ENCODE measurements at regions not wholly inside any gene's neighbourhood (a gene's known extent, or its start where the extent isn't known, plus 50 kb on each side); places are given as distances from the start of the nearest gene placed in this dataset.
A peak's percentile ranks its signal among the peaks of the same experiment; 100 is the strongest.

DNA sequence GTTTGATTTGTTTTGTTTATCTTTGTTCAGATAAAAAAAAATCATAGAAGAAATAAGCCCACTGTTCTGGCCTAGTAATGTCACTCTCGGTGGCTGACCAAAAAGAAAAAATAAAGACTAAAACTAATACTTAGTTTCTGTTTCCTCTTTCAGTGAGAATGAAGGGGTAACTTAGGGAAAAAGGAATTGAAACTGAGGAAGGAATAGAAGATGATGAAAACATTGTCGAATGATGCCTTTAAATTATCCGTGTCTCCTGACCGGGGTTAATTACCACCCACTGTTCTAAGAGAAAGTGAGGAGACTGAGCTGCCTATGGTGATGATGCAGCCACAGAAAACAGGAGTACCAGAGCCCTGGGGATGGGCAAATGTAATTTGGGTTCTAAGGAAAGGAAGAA, 73.1 kb downstream of the PTCHD4 start:
- Mint-ChIP-seq H3K4me3 (no peak overlapping the region), H3K4me1 (ENCODE audit: low read depth) (no peaks in the 10 kb centered on the region), H3K36me3 (ENCODE audit: low read depth) (no peaks in the 10 kb centered on the region), H3K9me3 (no peaks in the 10 kb centered on the region), H3K27ac (no peak overlapping the region), H3K27me3 (no peaks in the 10 kb centered on the region)
- TF ChIP-seq, protein P1, sequence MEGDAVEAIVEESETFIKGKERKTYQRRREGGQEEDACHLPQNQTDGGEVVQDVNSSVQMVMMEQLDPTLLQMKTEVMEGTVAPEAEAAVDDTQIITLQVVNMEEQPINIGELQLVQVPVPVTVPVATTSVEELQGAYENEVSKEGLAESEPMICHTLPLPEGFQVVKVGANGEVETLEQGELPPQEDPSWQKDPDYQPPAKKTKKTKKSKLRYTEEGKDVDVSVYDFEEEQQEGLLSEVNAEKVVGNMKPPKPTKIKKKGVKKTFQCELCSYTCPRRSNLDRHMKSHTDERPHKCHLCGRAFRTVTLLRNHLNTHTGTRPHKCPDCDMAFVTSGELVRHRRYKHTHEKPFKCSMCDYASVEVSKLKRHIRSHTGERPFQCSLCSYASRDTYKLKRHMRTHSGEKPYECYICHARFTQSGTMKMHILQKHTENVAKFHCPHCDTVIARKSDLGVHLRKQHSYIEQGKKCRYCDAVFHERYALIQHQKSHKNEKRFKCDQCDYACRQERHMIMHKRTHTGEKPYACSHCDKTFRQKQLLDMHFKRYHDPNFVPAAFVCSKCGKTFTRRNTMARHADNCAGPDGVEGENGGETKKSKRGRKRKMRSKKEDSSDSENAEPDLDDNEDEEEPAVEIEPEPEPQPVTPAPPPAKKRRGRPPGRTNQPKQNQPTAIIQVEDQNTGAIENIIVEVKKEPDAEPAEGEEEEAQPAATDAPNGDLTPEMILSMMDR (IDR thresholded peaks at IDR 0.05) = no peak
- CTCF ChIA-PET = interaction anchor here (0.7 kb wide), 1 partner anchor 30 kb away, joined by 4 read pairs; no protein-coding TSS in a partner anchor
- Histone ChIP-seq H3K4me3 (ENCODE audit: low read length) (no peak overlapping the region), H3K27ac (ENCODE audit: low read depth in 1 of 2, low read length in 2 of 2) (no peak overlapping the region), H3K4me1 (ENCODE audit: insufficient read depth, low read length) (no peaks in the 10 kb centered on the region), H3K27me3 (ENCODE audit: control insufficient read depth in 1 of 2, insufficient read depth in 2 of 2, low read length in 2 of 2) (no peaks in the 10 kb centered on the region), H3K9me3 (ENCODE audit: control insufficient read depth in 1 of 2, insufficient read depth in 1 of 2, low read length in 2 of 2) (no peaks in the 10 kb centered on the region), H3K36me3 (ENCODE audit: insufficient read depth, low read length) (no peaks in the 10 kb centered on the region)
- POLR2A ChIA-PET = no interaction called here
- intact Hi-C loops (cut with DNase I, micrococcal nuclease) = no loop called here
- DNase-seq (peak in 1 of 14 experiments; percentile 1), ATAC-seq (ENCODE audit: poor library complexity) (no peak)

DNA sequence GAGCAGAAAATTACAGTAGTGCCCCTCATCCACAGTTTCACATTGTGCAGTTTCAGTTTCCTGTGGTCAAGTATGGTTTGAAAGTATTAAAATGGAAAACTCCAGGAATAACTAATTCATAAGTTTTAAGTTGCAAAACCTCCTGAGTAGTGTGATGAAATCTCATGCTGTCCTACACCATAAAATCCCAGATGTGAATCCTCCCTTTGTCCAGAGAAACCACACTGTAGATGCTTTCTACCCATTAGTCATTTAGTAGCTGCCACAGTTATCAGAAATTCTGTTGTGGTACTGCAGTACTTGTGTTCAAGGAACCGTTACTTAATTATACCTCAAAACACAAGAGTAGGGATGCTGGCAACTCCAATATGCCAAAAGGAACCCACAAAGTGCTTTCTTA, 74.7 kb downstream of the PTCHD4 start:
- no peak overlapping the region for H3K27ac Mint-ChIP-seq
- Histone ChIP-seq H3K36me3 (ENCODE audit: insufficient read depth, low read length) (no peaks in the 10 kb centered on the region), H3K4me1 (ENCODE audit: insufficient read depth, low read length) (no peaks in the 10 kb centered on the region), H3K4me3 (ENCODE audit: low read length) (no peak overlapping the region), H3K27ac (ENCODE audit: low read depth in 1 of 2, low read length in 2 of 2) (no peak overlapping the region), H3K27me3 (ENCODE audit: control insufficient read depth in 1 of 2, insufficient read depth in 2 of 2, low read length in 2 of 2) (no peaks in the 10 kb centered on the region), H3K9me3 (ENCODE audit: control insufficient read depth in 1 of 2, insufficient read depth in 1 of 2, low read length in 2 of 2) (no peaks in the 10 kb centered on the region)
- H3K4me1 Mint-ChIP-seq (ENCODE audit: low read depth) = no peaks in the 10 kb centered on the region
- ATAC-seq (ENCODE audit: poor library complexity) (no peak), DNase-seq (no peak)
- H3K36me3 Mint-ChIP-seq (ENCODE audit: low read depth) = no peaks in the 10 kb centered on the region
- H3K4me3 Mint-ChIP-seq = no peak overlapping the region
- TF ChIP-seq, protein P1 (IDR thresholded peaks at IDR 0.05) = no peak
- no peaks in the 10 kb centered on the region for H3K27me3 Mint-ChIP-seq
- CTCF ChIA-PET = no interaction called here
- intact Hi-C loops (cut with DNase I, micrococcal nuclease) = no loop called here
- H3K9me3 Mint-ChIP-seq = no peaks in the 10 kb centered on the region
- POLR2A ChIA-PET = no interaction called here

DNA sequence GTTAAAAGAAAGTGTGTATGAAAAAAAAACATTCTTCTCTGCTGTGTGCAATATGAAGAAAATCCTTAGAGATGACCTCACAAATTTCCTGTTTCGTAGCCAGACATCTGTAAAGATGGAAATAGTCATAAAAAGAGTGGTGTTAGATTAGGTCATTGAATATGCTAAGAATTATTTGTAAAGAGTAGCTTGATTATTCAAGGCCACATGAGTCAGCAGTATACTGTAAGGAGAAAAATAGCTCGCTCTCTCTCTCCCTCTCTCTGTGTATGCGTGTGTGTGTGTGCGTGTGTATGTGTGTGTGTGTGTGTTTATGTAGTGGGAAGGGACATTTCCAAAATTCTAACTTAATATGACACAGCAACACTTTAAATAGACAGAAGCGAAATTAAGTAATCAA, 78.8 kb downstream of the PTCHD4 start:
- Mint-ChIP-seq H3K4me1 (ENCODE audit: low read depth) (peaks cover 4% of the 10 kb centered on the region), H3K27me3 (no peaks in the 10 kb centered on the region), H3K4me3 (no peak overlapping the region), H3K36me3 (ENCODE audit: low read depth) (no peaks in the 10 kb centered on the region), H3K9me3 (no peaks in the 10 kb centered on the region), H3K27ac (no peak overlapping the region)
- ChIA-PET POLR2A (no interaction called here), CTCF (no interaction called here)
- intact Hi-C loops (cut with DNase I, micrococcal nuclease) = no loop called here
- no peaks in the 10 kb centered on the region for H3K27me3 ChIP-seq (ENCODE audit: control insufficient read depth in 1 of 2, insufficient read depth in 2 of 2, low read length in 2 of 2)
- H3K27ac ChIP-seq (ENCODE audit: low read depth in 1 of 2, low read length in 2 of 2) = no peak overlapping the region
- ATAC-seq (ENCODE audit: poor library complexity) = no peak
- no peaks in the 10 kb centered on the region for H3K4me1 ChIP-seq (ENCODE audit: insufficient read depth, low read length)
- no peak overlapping the region for H3K4me3 ChIP-seq (ENCODE audit: low read length)
- TF ChIP-seq, protein P1 (IDR thresholded peaks at IDR 0.05) = no peak
- peak in 2 of 14 experiments; percentile 1 to 8 for DNase-seq
- H3K9me3 ChIP-seq (ENCODE audit: control insufficient read depth in 1 of 2, insufficient read depth in 1 of 2, low read length in 2 of 2) = no peaks in the 10 kb centered on the region
- no peaks in the 10 kb centered on the region for H3K36me3 ChIP-seq (ENCODE audit: insufficient read depth, low read length)

Data from CD4-positive, alpha-beta T cell (primary cell).